Hindlimb muscle (tissue), 1 donor: ENCODE measurements at regions not wholly inside any gene's neighbourhood (a gene's known extent, or its start where the extent isn't known, plus 50 kb on each side); places are given as distances from the start of the nearest gene placed in this dataset.

Experiments
- DNase-seq: peaks from one replicate; pipeline ENCODE4 v3.0.0-alpha.2; 2013

GRCh38 chr17:6323626-6324356, 111.1 kb downstream of the AIPL1 start:
- DNase-seq, result no peak

- no peak for DNase-seq
These were observed 112.6 kb downstream of the AIPL1 start for GRCh38 chr17:6322316-6322715.

GRCh38 chr17:6314311-6314710, 120.6 kb downstream of the AIPL1 start:
- DNase-seq, result no peak

- no peak for DNase-seq
These were observed 121.1 kb downstream of the AIPL1 start for GRCh38 chr17:6313835-6314234.

- DNase-seq, result no peak
These were observed 128.1 kb downstream of the AIPL1 start for GRCh38 chr17:6306820-6307219.

- DNase-seq, result no peak
These were observed 129.1 kb downstream of the AIPL1 start for GRCh38 chr17:6305613-6306360.

- DNase-seq, result no peak
These were observed 129.9 kb downstream of the AIPL1 start for GRCh38 chr17:6304894-6305612.

GRCh38 chr17:6303664-6304063, 131.3 kb downstream of the AIPL1 start:
- DNase-seq, result peak; percentile 36

GRCh38 chr17:6299275-6299674, 135.6 kb downstream of the AIPL1 start:
- no peak for DNase-seq

- no peak for DNase-seq
These were observed 137.0 kb downstream of the AIPL1 start for GRCh38 chr17:6297960-6298359.

GRCh38 chr17:6297119-6297518, 137.8 kb downstream of the AIPL1 start:
- no peak for DNase-seq

- no peak for DNase-seq
These were observed 144.3 kb downstream of the AIPL1 start for GRCh38 chr17:6290488-6291196.

GRCh38 chr17:6286233-6286632, 148.7 kb downstream of the AIPL1 start:
- no peak for DNase-seq

GRCh38 chr17:6285486-6285885, 149.4 kb downstream of the AIPL1 start:
- DNase-seq, result no peak

- no peak for DNase-seq
These were observed 155.3 kb downstream of the AIPL1 start for GRCh38 chr17:6279659-6280058.

- DNase-seq, result no peak
These were observed 156.5 kb downstream of the AIPL1 start for GRCh38 chr17:6278376-6278775.

GRCh38 chr17:6276711-6277110, 158.2 kb downstream of the AIPL1 start:
- no peak for DNase-seq

- DNase-seq, result no peak
These were observed 160.6 kb downstream of the AIPL1 start for GRCh38 chr17:6274310-6274709.

- peak; percentile 16 for DNase-seq
These were observed 165.4 kb downstream of the AIPL1 start for GRCh38 chr17:6269478-6269877.

GRCh38 chr17:6261466-6261865, 173.5 kb downstream of the AIPL1 start:
- DNase-seq, result no peak

GRCh38 chr17:6259899-6260298, 175.0 kb downstream of the AIPL1 start:
- no peak for DNase-seq

GRCh38 chr17:6257336-6257735, 177.6 kb downstream of the AIPL1 start:
- DNase-seq, result no peak

- no peak for DNase-seq
These were observed 179.6 kb downstream of the AIPL1 start for GRCh38 chr17:6255322-6255721.
